GM18858 (cell line): ENCODE measurements at regions not wholly inside any gene's neighbourhood (a gene's known extent, or its start where the extent isn't known, plus 50 kb on each side); places are given as distances from the start of the nearest gene placed in this dataset.
"Not testable (repeated sequence)": the region's sequence is repeated elsewhere in the genome, so short reads cannot be mapped to it uniquely, and the experiment has no call there.

Experiments used
- ATAC-seq: cut with Tn5 transposase; IDR thresholded peaks from one replicate; pipeline ENCODE4 v1.9.1; 2021; ENCODE audit not compliant: unreplicated experiment

GRCh38 chrX:93468075-93468474 is 205.3 kb downstream of the NAP1L3 start:
- ATAC-seq: no peak

GRCh38 chrX:93466383-93466782 is 207.0 kb downstream of the NAP1L3 start:
- no peak for ATAC-seq

- no peak for ATAC-seq
Measured at GRCh38 chrX:93461060-93461459, 212.3 kb downstream of the NAP1L3 start.

GRCh38 chrX:93454509-93454908 is 218.9 kb downstream of the NAP1L3 start:
- ATAC-seq: no peak

GRCh38 chrX:93434721-93435120 is 238.7 kb downstream of the NAP1L3 start:
- ATAC-seq: not testable (repeated sequence)

- no peak for ATAC-seq
Measured at GRCh38 chrX:93428497-93428896, 244.9 kb downstream of the NAP1L3 start.

GRCh38 chrX:93422693-93423092 is 250.7 kb downstream of the NAP1L3 start:
- ATAC-seq: peak; percentile 93

GRCh38 chrX:93420525-93421082 is 252.8 kb downstream of the NAP1L3 start:
- ATAC-seq: no peak

- no peak for ATAC-seq
Measured at GRCh38 chrX:93420090-93420489, 253.3 kb downstream of the NAP1L3 start.

GRCh38 chrX:93419642-93420041 is 253.7 kb downstream of the NAP1L3 start:
- ATAC-seq: no peak

- no peak for ATAC-seq
Measured at GRCh38 chrX:93404121-93404520, 269.3 kb downstream of the NAP1L3 start.

- no peak for ATAC-seq
Measured at GRCh38 chrX:93354651-93355050, 318.7 kb downstream of the NAP1L3 start.

- ATAC-seq: no peak
Measured at GRCh38 chrX:93346309-93346708, 327.1 kb downstream of the NAP1L3 start.

- not testable (repeated sequence) for ATAC-seq
Measured at GRCh38 chrX:93344287-93344686, 329.1 kb downstream of the NAP1L3 start.

GRCh38 chrX:93332329-93332728 is 341.0 kb downstream of the NAP1L3 start:
- no peak for ATAC-seq

- no peak for ATAC-seq
Measured at GRCh38 chrX:93322110-93322509, 351.3 kb downstream of the NAP1L3 start.

GRCh38 chrX:93319609-93320008 is 353.8 kb downstream of the NAP1L3 start:
- no peak for ATAC-seq
